ENCODE measurements at regions not wholly inside any gene's neighbourhood (a gene's known extent, or its start where the extent isn't known, plus 50 kb on each side); places are given as distances from the start of the nearest gene placed in this dataset.

DNA sequence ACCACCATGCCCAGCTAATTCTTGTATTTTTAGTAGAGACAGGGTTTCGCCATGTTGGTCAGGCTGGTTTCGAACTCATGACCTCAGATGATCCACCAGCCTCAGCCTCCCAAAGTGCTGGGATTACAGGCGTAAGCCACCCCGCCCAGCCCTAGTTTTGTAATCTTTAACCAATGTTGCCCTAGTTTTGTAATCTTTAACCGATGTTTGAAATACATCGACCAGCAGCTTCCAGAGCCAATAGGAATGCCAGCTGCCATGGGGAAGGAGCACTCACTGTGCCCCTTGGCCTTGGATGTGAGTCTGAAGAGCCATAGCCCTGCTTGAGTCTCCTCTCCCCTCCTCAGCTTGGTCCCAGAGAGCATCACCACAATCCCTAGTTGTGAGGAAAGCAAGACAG is 209.3 kb upstream of the RGS6 start:
- no peak for TF ChIP-seq POLR2AphosphoS5 (IDR thresholded peaks at IDR 0.05)
- TF ChIP-seq, protein P1, sequence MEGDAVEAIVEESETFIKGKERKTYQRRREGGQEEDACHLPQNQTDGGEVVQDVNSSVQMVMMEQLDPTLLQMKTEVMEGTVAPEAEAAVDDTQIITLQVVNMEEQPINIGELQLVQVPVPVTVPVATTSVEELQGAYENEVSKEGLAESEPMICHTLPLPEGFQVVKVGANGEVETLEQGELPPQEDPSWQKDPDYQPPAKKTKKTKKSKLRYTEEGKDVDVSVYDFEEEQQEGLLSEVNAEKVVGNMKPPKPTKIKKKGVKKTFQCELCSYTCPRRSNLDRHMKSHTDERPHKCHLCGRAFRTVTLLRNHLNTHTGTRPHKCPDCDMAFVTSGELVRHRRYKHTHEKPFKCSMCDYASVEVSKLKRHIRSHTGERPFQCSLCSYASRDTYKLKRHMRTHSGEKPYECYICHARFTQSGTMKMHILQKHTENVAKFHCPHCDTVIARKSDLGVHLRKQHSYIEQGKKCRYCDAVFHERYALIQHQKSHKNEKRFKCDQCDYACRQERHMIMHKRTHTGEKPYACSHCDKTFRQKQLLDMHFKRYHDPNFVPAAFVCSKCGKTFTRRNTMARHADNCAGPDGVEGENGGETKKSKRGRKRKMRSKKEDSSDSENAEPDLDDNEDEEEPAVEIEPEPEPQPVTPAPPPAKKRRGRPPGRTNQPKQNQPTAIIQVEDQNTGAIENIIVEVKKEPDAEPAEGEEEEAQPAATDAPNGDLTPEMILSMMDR (IDR thresholded peaks at IDR 0.05), result no peak
